DND-41 (cell line): ENCODE measurements at regions not wholly inside any gene's neighbourhood (a gene's known extent, or its start where the extent isn't known, plus 50 kb on each side); places are given as distances from the start of the nearest gene placed in this dataset.

Experiments used
- EZH2 ChIP-seq: IDR thresholded peaks from 3 replicates; pipeline ENCODE4 v1.6.1; 2012; ENCODE audit warnings: borderline replicate concordance, low read depth, mild to moderate bottlenecking, moderate library complexity, low read length, inconsistent platforms; ENCODE audit not compliant: severe bottlenecking
- TF ChIP-seq, protein P1 (sequence below): IDR thresholded peaks from 2 replicates; pipeline ENCODE4 v1.5.1; 2012; ENCODE audit warnings: borderline replicate concordance, low read length, moderate library complexity, mild to moderate bottlenecking; ENCODE audit not compliant: poor library complexity, severe bottlenecking; ENCODE audit errors: extremely low read depth

- TF ChIP-seq, protein P1, sequence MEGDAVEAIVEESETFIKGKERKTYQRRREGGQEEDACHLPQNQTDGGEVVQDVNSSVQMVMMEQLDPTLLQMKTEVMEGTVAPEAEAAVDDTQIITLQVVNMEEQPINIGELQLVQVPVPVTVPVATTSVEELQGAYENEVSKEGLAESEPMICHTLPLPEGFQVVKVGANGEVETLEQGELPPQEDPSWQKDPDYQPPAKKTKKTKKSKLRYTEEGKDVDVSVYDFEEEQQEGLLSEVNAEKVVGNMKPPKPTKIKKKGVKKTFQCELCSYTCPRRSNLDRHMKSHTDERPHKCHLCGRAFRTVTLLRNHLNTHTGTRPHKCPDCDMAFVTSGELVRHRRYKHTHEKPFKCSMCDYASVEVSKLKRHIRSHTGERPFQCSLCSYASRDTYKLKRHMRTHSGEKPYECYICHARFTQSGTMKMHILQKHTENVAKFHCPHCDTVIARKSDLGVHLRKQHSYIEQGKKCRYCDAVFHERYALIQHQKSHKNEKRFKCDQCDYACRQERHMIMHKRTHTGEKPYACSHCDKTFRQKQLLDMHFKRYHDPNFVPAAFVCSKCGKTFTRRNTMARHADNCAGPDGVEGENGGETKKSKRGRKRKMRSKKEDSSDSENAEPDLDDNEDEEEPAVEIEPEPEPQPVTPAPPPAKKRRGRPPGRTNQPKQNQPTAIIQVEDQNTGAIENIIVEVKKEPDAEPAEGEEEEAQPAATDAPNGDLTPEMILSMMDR = no peak
- no peak for TF ChIP-seq EZH2
Observed at GRCh38 chr2:205905576-205905975, 180.4 kb downstream of the INO80D start.
